Neural progenitor cell (in vitro differentiated cells): ENCODE measurements at regions not wholly inside any gene's neighbourhood (a gene's known extent, or its start where the extent isn't known, plus 50 kb on each side); places are given as distances from the start of the nearest gene placed in this dataset.

Experiments
- DNase-seq: peaks from one replicate; pipeline ENCODE4 v3.0.0-alpha.2; 2016; ENCODE audit warnings: low spot score
- H2AFZ ChIP-seq: fragments of 200-600 bp; sonication (generic); replicated peaks from 2 replicates; pipeline ENCODE4 v1.6.1; 2016; ENCODE audit warnings: antibody characterized with exemption
- H3F3A ChIP-seq: fragments of 200-600 bp; sonication (generic); 2 replicates; pipeline ENCODE4 v1.6.1; 2016; ENCODE audit warnings: antibody characterized with exemption, low read depth
- H3K27ac ChIP-seq: fragments of 200-600 bp; sonication (generic); 2 replicates; pipeline ENCODE4 v1.5.1; 2016; ENCODE audit warnings: mild to moderate bottlenecking
- H3K27me3 ChIP-seq: fragments of 200-600 bp; sonication (generic); 2 replicates; pipeline ENCODE4 v1.6.1; 2016; ENCODE audit warnings: mild to moderate bottlenecking, moderate library complexity
- H3K36me3 ChIP-seq: fragments of 200-600 bp; sonication (generic); 2 replicates; pipeline ENCODE4 v1.5.1; 2016
- H3K4me1 ChIP-seq: fragments of 200-600 bp; sonication (generic); 2 replicates; pipeline ENCODE4 v1.6.1; 2016; ENCODE audit warnings: mixed run types
- H3K4me2 ChIP-seq: fragments of 200-600 bp; sonication (generic); 2 replicates; pipeline ENCODE4 v1.6.1; 2016
- H3K4me3 ChIP-seq: fragments of 200-600 bp; sonication (generic); 2 replicates; pipeline ENCODE4 v1.5.1; 2016
- H3K79me2 ChIP-seq: fragments of 200-600 bp; sonication (generic); 2 replicates; pipeline ENCODE4 v1.6.1; 2016; ENCODE audit warnings: low read depth
- H3K9ac ChIP-seq: fragments of 200-600 bp; sonication (generic); 2 replicates; pipeline ENCODE4 v1.6.1; 2016
- H3K9me3 ChIP-seq: fragments of 200-600 bp; sonication (generic); 2 replicates; pipeline ENCODE4 v1.5.1; 2016; ENCODE audit warnings: low read depth
- H4K20me1 ChIP-seq: fragments of 200-600 bp; sonication (generic); 2 replicates; pipeline ENCODE4 v1.6.1; 2016; ENCODE audit warnings: low read depth
- H3K27ac Mint-ChIP-seq: 3 replicates; pipeline ENCODE4 v1.8.0; 2021; ENCODE audit warnings: mixed read lengths
- H3K27me3 Mint-ChIP-seq: 2 replicates; pipeline ENCODE4 v1.8.0; 2022; ENCODE audit warnings: low read depth, mild to moderate bottlenecking, inconsistent platforms, moderate library complexity, mixed read lengths; ENCODE audit not compliant: insufficient read depth
- H3K36me3 Mint-ChIP-seq: 3 replicates; pipeline ENCODE4 v1.8.0; 2021; ENCODE audit warnings: mixed read lengths
- H3K4me1 Mint-ChIP-seq: 3 replicates; pipeline ENCODE4 v1.8.0; 2021; ENCODE audit warnings: mixed read lengths
- H3K4me3 Mint-ChIP-seq: 3 replicates; pipeline ENCODE4 v1.8.0; 2021; ENCODE audit warnings: mild to moderate bottlenecking, moderate library complexity, mixed read lengths
- H3K9me3 Mint-ChIP-seq: 3 replicates; pipeline ENCODE4 v1.8.0; 2020; ENCODE audit warnings: mixed read lengths
- EZH2 ChIP-seq: fragments of 200-600 bp; sonication (generic); IDR thresholded peaks from 2 replicates; pipeline ENCODE4 v1.6.1; 2017; ENCODE audit warnings: antibody characterized with exemption, mild to moderate bottlenecking, moderate library complexity
- EZH2phosphoT487 ChIP-seq: fragments of 200-600 bp; sonication (generic); IDR thresholded peaks from 2 replicates; pipeline ENCODE4 v1.6.1; 2017; ENCODE audit warnings: antibody characterized with exemption
- TF ChIP-seq, protein P1 (sequence below): fragments of 200-600 bp; sonication (generic); IDR thresholded peaks from 2 replicates; pipeline ENCODE4 v1.5.1; 2017; ENCODE audit warnings: antibody characterized with exemption, mild to moderate bottlenecking

DNA sequence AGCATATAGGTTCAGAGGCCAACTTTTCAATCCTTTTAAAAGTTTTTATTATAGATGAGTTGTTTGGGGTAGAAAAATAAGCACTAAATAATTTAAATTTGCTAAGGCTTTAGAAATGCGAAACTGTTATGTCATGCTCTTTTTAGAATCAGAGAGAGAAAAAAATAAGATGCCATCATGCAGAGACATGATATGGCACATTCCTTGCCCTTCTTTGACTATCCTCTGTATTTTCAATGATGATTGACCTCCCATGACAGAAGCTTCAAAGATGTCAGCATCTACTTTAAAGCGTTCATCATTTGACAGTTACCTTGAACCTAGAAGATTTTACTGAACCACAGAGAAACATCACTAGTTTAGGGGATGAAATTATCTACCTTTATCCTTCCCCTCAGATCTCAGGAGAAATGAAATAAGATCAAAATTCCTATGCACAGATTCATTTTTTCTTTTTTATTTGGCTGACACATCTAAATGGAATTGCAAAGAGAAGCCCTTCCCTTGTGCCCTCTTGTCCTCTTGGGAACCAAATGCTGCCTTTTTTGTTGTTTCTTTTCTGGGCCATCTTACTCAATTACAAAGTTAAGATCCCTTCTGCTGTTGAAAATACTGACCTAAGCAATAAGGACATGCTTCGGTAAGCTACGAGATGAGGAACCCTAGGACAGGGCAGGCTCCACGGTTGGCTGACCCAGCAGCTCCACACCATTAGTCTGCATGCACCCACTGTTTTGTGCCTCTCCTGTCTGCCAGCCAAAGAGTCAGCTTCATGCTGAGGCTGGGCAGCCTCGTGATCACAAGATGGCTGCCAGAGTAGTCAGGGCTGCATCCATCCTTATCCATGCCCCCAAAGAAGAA is 289.7 kb upstream of the TPM1 start:
- Histone ChIP-seq H3K4me2 (no peak overlapping the region), H3K9ac (no peak overlapping the region), H3K9me3 (no peaks in the 10 kb centered on the region), H3K27me3 (peaks cover 11% of the 10 kb centered on the region), H3K27ac (no peak overlapping the region), H3K36me3 (no peaks in the 10 kb centered on the region), H3K4me3 (no peak overlapping the region), H2AFZ (no peak overlapping the region), H3F3A (peaks cover 14% of the 10 kb centered on the region), H3K4me1 (peaks cover 32% of the 10 kb centered on the region), H4K20me1 (peaks cover 6% of the 10 kb centered on the region), H3K79me2 (no peaks in the 10 kb centered on the region)
- H3K27me3 Mint-ChIP-seq: peaks cover 2% of the 10 kb centered on the region
- peaks cover 12% of the 10 kb centered on the region for H3K36me3 Mint-ChIP-seq
- TF ChIP-seq, protein P1, sequence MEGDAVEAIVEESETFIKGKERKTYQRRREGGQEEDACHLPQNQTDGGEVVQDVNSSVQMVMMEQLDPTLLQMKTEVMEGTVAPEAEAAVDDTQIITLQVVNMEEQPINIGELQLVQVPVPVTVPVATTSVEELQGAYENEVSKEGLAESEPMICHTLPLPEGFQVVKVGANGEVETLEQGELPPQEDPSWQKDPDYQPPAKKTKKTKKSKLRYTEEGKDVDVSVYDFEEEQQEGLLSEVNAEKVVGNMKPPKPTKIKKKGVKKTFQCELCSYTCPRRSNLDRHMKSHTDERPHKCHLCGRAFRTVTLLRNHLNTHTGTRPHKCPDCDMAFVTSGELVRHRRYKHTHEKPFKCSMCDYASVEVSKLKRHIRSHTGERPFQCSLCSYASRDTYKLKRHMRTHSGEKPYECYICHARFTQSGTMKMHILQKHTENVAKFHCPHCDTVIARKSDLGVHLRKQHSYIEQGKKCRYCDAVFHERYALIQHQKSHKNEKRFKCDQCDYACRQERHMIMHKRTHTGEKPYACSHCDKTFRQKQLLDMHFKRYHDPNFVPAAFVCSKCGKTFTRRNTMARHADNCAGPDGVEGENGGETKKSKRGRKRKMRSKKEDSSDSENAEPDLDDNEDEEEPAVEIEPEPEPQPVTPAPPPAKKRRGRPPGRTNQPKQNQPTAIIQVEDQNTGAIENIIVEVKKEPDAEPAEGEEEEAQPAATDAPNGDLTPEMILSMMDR: no peak
- TF ChIP-seq EZH2 (no peak), EZH2phosphoT487 (no peak)
- H3K4me3 Mint-ChIP-seq: no peak overlapping the region
- H3K27ac Mint-ChIP-seq: no peak overlapping the region
- H3K9me3 Mint-ChIP-seq: no peaks in the 10 kb centered on the region
- DNase-seq: no peak
- H3K4me1 Mint-ChIP-seq: peaks cover 26% of the 10 kb centered on the region

- Mint-ChIP-seq H3K36me3 (peaks cover 12% of the 10 kb centered on the region), H3K9me3 (no peaks in the 10 kb centered on the region), H3K27ac (no peak overlapping the region), H3K4me1 (peaks cover 32% of the 10 kb centered on the region), H3K4me3 (no peak overlapping the region), H3K27me3 (peaks cover 2% of the 10 kb centered on the region)
- no peak overlapping the region for H2AFZ ChIP-seq
- H3K79me2 ChIP-seq: no peaks in the 10 kb centered on the region
- H3F3A ChIP-seq: peaks cover 21% of the 10 kb centered on the region
- H3K4me2 ChIP-seq: no peak overlapping the region
- TF ChIP-seq EZH2 (no peak), EZH2phosphoT487 (no peak)
- TF ChIP-seq, protein P1: no peak
- H3K9me3 ChIP-seq: no peaks in the 10 kb centered on the region
- DNase-seq: no peak
- peaks cover 11% of the 10 kb centered on the region for H3K27me3 ChIP-seq
- H3K27ac ChIP-seq: no peak overlapping the region
- no peak overlapping the region for H3K4me3 ChIP-seq
- H3K4me1 ChIP-seq: peaks cover 36% of the 10 kb centered on the region
- H4K20me1 ChIP-seq: peaks cover 14% of the 10 kb centered on the region
- H3K9ac ChIP-seq: no peak overlapping the region
- no peaks in the 10 kb centered on the region for H3K36me3 ChIP-seq
These were observed 288.9 kb upstream of the TPM1 start for GRCh38 chr15:62753518-62754221.

- peaks cover 31% of the 10 kb centered on the region for H3K4me1 ChIP-seq
- no peak overlapping the region for H3K9ac ChIP-seq
- H3K27me3 ChIP-seq: peaks cover 25% of the 10 kb centered on the region
- H2AFZ ChIP-seq: no peak overlapping the region
- peaks cover 19% of the 10 kb centered on the region for H3K36me3 Mint-ChIP-seq
- H3K27ac Mint-ChIP-seq: no peak overlapping the region
- H3K79me2 ChIP-seq: no peaks in the 10 kb centered on the region
- H3K27me3 Mint-ChIP-seq: peaks cover 2% of the 10 kb centered on the region
- no peak overlapping the region for H3K4me3 Mint-ChIP-seq
- peak overlapping the region; percentile 28 for H3K4me2 ChIP-seq
- no peak for DNase-seq
- no peak overlapping the region for H3K4me3 ChIP-seq
- no peaks in the 10 kb centered on the region for H3K9me3 Mint-ChIP-seq
- H3K36me3 ChIP-seq: no peaks in the 10 kb centered on the region
- no peak overlapping the region for H3K27ac ChIP-seq
- TF ChIP-seq, protein P1: no peak
- TF ChIP-seq EZH2: no peak
- no peak for TF ChIP-seq EZH2phosphoT487
- H3K4me1 Mint-ChIP-seq: peaks cover 49% of the 10 kb centered on the region
- peaks cover 27% of the 10 kb centered on the region for H4K20me1 ChIP-seq
- peaks cover 28% of the 10 kb centered on the region for H3F3A ChIP-seq
- H3K9me3 ChIP-seq: no peaks in the 10 kb centered on the region
These were observed 286.1 kb upstream of the TPM1 start for GRCh38 chr15:62756326-62756994.
